HepG2 (cell line): ENCODE measurements at regions not wholly inside any gene's neighbourhood (a gene's known extent, or its start where the extent isn't known, plus 50 kb on each side); places are given as distances from the start of the nearest gene placed in this dataset.

ENCODE experiments used
- FOXA1 ChIP-seq, 2 experiments: fragments of 450-650 bp in 1 of 2; sonication (generic) in 1 of 2; formaldehyde crosslinking in 1 of 2; IDR thresholded peaks; 2 replicates each; pipeline versions ENCODE4 v1.4.0 to v1.6.1; 2016 to 2020; ENCODE audit warnings: missing genetic modification reagents in 1 of 2
- JUN ChIP-seq: sonication (generic); formaldehyde crosslinking; IDR thresholded peaks from 2 replicates; pipeline ENCODE4 v1.4.0; 2020; ENCODE audit warnings: mild to moderate bottlenecking, missing genetic modification reagents
- RAD21 ChIP-seq: fragments of 450-650 bp; formaldehyde crosslinking; IDR thresholded peaks from 2 replicates; pipeline ENCODE4 v1.5.0; 2020; ENCODE audit warnings: mild to moderate bottlenecking
- SNAPC4 ChIP-seq: sonication (generic); formaldehyde crosslinking; IDR thresholded peaks from 2 replicates; pipeline ENCODE4 v1.4.0; 2020; ENCODE audit warnings: mild to moderate bottlenecking, missing genetic modification reagents
- ZFP82 ChIP-seq: sonication (generic); formaldehyde crosslinking; IDR thresholded peaks from 2 replicates; pipeline ENCODE4 v1.5.1; 2020; ENCODE audit warnings: mild to moderate bottlenecking, missing genetic modification reagents, borderline replicate concordance
- ZNF781 ChIP-seq: sonication (generic); formaldehyde crosslinking; IDR thresholded peaks from 2 replicates; pipeline ENCODE4 v1.5.1; 2020; ENCODE audit warnings: borderline replicate concordance, mild to moderate bottlenecking, missing genetic modification reagents; ENCODE audit errors: not compliant biosample characterization
- ZNF790 ChIP-seq: sonication (generic); formaldehyde crosslinking; IDR thresholded peaks from 2 replicates; pipeline ENCODE4 v1.8.0; 2022; ENCODE audit warnings: missing genetic modification reagents, mild to moderate bottlenecking, borderline replicate concordance
- TF ChIP-seq, protein P1 (sequence below): sonication (generic); formaldehyde crosslinking; IDR thresholded peaks from 2 replicates; pipeline ENCODE4 v1.8.1; 2023; ENCODE audit warnings: mild to moderate bottlenecking, missing genetic modification reagents, borderline replicate concordance

DNA sequence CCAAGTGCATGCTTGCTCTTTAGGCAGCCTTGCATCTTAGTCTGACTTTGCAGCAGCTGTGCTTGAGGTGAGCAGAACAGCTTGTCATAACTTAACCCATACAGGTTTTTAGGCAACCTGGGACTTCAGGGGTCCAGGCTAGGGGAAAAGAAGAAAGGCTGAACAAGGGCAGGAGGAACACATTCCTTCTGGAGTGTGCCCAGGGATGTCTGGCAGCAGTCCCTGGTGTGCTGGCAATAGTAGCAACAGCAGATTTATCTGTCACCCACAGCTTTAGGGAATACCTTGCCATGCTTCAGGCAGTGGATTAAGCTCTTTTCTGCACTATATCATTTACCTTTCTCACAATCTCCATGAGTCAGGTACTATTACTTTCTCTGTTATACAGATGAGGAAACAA, 513.0 kb downstream of the RAB38 start (continued):
- no peak for TF ChIP-seq SNAPC4 (CRISPR knock-in tag)
- no peak for TF ChIP-seq RAD21 (CRISPR knock-in tag)
- TF ChIP-seq ZNF790, result no peak
- no peak for TF ChIP-seq ZFP82 (CRISPR knock-in tag)
- no peak for TF ChIP-seq ZNF781 (CRISPR knock-in tag)
- no peak for TF ChIP-seq FOXA1 (IDR thresholded peaks at IDR 0.05)
- no peak for TF ChIP-seq FOXA1 (CRISPR knock-in tag; IDR thresholded peaks at IDR 0.05)
- TF ChIP-seq, protein P1, sequence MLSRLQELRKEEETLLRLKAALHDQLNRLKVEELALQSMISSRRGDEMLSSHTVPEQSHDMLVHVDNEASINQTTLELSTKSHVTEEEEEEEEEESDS (CRISPR knock-in tag), result no peak
- TF ChIP-seq JUN (CRISPR knock-in tag), result no peak
